HG03060 (cell line): ENCODE measurements at regions not wholly inside any gene's neighbourhood (a gene's known extent, or its start where the extent isn't known, plus 50 kb on each side); places are given as distances from the start of the nearest gene placed in this dataset.

Experiments
- ATAC-seq: cut with Tn5 transposase; IDR thresholded peaks from one replicate; pipeline ENCODE4 v1.9.1; 2021; ENCODE audit warnings: low read depth, moderate number of reproducible peaks; ENCODE audit not compliant: unreplicated experiment

DNA sequence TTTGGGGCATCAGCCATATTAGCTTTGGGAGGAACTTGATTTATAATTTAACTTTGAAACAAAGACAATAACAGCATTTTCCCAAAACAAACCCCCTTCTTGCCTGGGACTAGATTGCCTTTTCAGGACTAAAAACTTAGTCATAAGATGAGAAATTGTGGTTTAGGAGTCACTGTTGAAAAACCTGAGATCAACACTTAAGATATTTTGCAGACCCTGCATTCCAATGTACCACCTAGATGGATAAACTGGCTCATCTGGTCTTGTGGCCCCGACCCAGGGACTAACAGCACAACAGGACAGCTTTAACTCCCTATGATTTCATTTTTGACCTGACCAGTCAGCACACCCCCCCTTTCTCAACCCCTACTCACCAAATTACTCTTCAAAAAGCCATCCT, 1165.4 kb downstream of the XPNPEP1 start:
- no peak for ATAC-seq

- no peak for ATAC-seq
These were observed 1167.7 kb downstream of the XPNPEP1 start for GRCh38 chr10:108755646-108756045.

DNA sequence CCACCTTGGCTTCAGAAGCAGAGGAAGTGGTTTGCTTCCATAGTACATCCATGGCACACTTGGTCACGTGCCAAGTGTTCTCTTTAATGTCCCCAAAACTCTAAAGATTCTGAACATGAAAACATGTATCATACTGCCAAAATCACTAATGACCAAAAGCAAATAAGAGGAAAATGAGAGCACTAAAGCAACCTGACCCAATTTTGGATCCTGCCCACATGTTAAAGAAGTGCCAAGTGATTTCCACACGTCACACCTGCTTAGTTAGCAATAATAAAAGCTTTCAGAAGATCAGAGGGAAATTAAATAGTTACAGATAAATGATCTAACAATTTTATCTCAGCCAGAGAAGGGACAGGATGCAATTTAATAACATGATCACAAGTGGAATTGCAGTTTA, 1170.0 kb downstream of the XPNPEP1 start:
- no peak for ATAC-seq

DNA sequence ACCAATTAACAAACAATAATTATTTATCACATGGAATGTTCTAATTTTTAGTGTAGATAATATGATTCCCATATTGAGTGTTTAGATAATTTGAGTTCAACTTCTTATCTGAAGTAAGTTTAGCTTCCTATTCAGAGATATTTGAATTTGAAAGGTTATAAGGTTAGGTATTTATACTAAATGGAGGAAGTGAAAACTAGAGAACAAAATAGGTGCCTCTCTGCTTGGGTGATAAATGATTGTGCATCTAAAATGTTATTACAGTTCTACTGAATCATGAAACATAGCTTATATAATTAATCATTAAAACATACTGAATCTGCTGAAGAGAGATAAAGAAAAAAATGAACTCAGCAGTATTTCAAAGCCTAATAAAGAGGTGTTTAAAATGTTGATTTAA, 1174.3 kb downstream of the XPNPEP1 start:
- peak; percentile 87 for ATAC-seq

DNA sequence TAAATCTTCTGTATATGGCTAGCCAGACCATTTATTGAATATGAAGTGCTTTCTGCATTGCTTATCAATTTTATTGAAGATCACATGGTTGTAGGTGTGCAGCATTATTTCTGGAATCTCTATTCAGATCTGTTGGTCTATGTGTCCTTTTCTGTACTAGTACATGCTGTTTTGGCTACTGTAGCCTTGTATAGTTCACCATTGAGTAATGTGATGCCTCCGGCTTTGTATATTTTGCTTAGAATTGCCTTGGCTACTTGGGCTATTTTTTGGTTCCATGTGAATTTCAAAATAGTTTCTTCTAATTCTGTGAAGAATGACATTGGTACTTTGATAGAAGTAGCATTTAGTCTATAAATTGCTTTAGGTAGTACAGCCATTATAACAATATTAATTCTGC, 1187.2 kb downstream of the XPNPEP1 start:
- ATAC-seq: no peak

GRCh38 chr10:108735380-108735779, 1187.9 kb downstream of the XPNPEP1 start:
- no peak for ATAC-seq

DNA sequence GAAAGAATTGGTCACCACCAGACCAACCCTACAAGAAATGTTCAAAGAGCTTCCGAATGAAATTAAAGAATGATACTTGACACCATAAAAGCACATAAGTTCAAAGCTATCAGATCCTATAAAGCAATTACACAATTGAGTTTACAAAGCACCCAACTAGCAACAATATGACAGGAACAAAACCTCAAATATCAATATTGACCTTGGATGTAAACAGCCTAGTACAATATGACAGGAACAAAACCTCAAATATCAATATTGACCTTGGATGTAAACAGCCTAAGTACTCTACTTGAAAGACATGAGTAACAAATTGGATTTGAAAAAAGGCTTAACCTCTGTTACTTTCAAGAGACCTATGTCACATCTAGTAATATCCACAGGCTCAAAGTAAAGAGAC, 1201.4 kb downstream of the XPNPEP1 start:
- no peak for ATAC-seq

DNA sequence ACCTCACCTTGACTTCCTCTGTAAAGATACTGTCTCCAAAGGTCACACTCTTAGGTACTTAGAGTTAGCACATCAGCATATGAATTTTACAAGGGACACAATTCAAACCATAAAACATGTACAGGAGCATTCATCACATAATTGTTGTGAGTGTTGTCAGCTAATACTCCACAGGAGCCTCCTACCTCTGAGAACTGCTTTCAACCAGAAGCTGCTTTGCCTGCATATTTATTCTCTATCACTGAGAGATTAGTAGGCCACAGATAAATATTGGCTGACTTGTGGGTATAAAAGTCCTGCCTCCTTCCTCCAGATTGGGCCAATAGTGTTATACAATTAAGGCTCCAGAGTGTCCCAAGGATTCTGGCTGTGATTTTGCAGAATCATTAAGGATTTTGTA, 1207.0 kb downstream of the XPNPEP1 start:
- ATAC-seq: no peak

DNA sequence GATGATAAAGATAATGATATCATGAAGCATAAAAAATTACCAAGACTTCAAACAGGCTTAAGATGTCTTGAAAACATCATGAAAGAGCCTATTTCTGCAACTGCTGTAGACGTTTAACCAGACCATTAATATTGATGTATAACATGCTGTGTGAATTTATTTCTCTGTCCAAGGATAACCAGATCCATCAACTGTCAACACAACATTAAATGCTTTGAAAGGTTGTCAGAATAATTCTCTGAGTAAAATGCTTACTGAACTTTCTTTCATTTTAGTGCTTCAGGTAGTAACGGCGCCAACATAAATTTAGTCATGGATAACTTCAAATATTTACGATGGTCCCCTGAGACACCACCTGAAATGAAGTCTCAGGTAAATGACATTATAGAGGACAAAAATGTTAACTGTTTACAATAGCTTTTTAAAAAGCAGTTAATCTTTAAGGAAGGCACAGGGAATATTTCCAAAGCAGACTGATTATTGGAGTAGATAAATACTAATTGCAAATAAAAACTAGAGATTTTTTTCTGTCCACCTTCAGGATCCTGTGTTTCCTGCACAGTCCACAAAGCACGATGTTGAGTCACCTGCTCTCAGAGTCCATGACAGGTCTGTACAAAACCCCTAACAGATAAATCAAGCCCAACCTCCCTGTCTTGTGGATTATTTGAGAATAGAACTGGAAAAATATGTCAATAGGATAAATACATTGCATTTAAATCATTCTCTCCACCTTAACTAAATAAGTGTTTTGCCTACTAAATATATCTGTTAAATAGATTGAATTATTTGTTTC, 1213.2 kb downstream of the XPNPEP1 start:
- ATAC-seq: no peak

DNA sequence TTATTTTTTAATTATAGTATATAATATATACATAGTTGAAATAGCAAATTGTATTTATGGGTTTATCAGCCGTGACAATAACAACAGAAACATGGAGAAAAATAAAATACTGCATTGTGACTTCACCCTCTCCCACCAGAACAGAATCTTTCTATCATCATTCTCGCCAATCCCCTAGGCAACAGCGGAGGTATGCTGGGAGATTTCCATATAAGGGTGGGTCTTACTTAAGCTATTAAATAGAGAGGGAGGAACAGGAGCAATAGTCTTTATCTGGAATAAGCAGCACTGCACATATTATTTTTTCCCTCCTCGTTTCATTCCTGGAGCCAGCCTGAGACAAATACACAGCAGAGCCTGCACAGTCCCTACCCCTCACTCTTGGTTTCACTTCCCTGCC, 1214.9 kb downstream of the XPNPEP1 start:
- no peak for ATAC-seq

DNA sequence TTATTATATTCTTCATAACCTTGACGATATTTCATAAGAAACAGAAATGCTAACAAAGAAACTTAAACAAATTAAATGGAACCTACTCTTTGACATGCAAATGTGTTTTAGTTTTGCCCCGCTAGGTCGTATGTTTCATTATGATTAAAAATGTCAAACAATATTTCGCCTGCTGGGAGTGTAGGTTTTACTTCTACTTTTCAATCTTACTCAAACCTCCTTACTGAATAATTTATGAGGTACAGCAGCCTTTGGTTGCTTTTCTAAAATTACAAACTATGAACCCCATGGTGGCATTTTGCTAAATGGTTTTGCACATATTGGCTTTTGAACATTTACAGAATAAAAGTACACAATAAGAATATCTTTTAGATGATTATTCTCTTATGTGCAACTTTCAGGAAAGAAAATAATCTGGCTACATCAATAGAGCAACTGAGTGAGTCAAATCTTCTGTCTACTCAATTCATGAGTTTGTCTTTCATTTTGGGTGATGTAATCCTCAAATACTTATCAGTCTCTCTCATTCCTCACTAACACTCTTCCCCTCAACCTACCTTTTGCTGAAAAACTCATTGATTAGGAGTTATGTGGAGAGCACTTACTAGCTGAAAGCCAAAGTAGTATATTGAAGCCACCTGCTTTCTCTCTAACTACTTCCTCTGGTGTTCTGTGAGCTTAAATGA, 1226.4 kb downstream of the XPNPEP1 start:
- peak; percentile 87 for ATAC-seq

DNA sequence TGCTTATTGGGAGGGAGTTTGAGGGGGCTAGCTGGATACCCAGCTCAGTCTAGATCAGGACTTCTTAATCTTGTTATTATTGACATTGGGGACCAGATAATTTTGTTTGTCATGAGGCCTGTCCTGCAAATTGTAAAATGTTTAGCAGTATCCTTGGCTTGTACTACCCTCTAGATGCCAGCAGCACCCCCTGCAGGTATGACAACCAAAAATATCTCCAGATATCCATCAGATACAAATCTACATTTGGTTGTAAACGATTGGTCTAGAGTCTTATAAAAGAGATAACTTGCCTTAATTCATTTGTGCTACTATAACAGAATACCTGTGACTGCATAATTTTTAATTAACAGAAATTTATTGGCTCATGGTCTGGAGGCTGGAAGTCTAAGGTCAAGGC, 1232.2 kb downstream of the XPNPEP1 start:
- ATAC-seq: no peak

GRCh38 chr10:108690530-108690929, 1232.8 kb downstream of the XPNPEP1 start:
- no peak for ATAC-seq

- ATAC-seq: no peak
These were observed 1233.4 kb downstream of the XPNPEP1 start for GRCh38 chr10:108689891-108690290.

- no peak for ATAC-seq
These were observed 1235.0 kb downstream of the XPNPEP1 start for GRCh38 chr10:108688314-108688713.

DNA sequence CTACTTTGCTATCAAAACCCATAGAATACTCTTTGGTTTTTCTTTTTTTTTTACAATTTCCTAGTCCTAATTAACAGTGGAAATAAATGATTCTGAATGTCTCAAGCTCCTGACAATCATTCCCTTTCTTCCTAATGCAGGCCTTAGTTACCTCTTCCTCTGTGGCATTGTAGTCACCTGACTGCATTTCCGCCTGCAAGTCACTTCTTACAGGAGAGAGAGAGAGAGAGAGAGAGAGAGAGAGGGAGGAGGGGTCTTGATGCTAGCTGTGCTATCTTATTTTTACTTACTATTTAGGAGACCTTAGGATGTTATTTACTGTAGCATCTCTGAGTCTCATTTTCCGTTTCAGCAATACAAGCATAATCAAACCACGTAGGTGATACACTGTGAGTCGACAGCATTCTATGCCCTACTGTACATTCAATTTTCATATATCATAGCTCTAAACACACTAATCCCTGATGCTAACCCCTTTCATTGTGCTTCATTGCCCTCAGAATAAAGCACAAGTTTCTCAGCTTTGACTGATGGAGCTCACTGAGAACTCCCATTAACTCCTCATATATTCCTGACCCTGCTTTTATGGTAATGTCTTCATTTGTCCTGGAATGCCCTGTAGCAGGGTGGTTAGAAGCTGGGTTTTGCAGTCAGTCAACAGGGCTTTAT, 1237.3 kb downstream of the XPNPEP1 start:
- no peak for ATAC-seq

- ATAC-seq: no peak
These were observed 1238.9 kb downstream of the XPNPEP1 start for GRCh38 chr10:108684431-108684830.

DNA sequence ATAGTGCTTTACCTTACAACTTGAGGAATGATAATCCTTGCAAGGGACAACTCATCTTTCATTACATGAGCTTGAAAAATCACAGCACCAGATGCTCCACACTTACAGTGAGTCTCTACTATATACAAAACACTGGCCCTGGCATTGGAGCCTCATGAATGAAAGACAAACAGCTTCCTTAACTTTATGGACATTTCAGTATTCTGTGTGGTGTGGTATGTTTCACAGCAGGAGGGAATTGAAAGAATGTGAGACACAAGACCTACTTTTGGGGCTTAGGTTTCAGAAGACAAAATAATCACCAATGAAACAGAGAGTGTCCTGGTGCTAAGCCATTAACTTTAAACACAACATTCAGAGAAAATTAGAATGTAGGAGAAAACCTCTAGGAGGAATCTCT, 1249.6 kb downstream of the XPNPEP1 start:
- no peak for ATAC-seq

GRCh38 chr10:108663587-108663986, 1259.7 kb downstream of the XPNPEP1 start:
- ATAC-seq: no peak

- ATAC-seq: no peak
These were observed 1260.3 kb downstream of the XPNPEP1 start for GRCh38 chr10:108662975-108663374.

DNA sequence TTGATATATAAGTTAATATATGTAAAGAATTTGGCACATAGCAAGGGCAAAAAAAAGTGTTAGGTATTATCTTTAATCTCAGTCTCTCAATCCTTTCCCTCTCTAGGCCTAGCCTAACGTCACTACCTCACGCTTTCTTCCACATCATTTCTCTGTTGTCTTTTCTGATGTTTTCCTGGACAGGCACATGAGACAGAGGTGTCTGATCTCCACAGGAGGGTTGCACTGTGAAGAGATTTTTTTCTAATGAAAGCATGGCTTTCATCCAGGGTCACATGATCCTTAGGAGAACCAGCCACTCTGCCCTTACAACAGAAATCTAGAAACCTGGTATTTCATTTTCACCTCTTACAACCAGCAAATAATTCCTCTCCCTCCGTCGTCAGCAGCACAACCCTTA, 1268.3 kb downstream of the XPNPEP1 start:
- ATAC-seq: no peak

- ATAC-seq: no peak
These were observed 1269.8 kb downstream of the XPNPEP1 start for GRCh38 chr10:108653531-108653930.
